ENCODE measurements at regions not wholly inside any gene's neighbourhood (a gene's known extent, or its start where the extent isn't known, plus 50 kb on each side); places are given as distances from the start of the nearest gene placed in this dataset.

- DNase-seq (ENCODE audit: low read depth), result no peak
- TF ChIP-seq, protein P1, sequence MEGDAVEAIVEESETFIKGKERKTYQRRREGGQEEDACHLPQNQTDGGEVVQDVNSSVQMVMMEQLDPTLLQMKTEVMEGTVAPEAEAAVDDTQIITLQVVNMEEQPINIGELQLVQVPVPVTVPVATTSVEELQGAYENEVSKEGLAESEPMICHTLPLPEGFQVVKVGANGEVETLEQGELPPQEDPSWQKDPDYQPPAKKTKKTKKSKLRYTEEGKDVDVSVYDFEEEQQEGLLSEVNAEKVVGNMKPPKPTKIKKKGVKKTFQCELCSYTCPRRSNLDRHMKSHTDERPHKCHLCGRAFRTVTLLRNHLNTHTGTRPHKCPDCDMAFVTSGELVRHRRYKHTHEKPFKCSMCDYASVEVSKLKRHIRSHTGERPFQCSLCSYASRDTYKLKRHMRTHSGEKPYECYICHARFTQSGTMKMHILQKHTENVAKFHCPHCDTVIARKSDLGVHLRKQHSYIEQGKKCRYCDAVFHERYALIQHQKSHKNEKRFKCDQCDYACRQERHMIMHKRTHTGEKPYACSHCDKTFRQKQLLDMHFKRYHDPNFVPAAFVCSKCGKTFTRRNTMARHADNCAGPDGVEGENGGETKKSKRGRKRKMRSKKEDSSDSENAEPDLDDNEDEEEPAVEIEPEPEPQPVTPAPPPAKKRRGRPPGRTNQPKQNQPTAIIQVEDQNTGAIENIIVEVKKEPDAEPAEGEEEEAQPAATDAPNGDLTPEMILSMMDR (conservative IDR thresholded peaks at IDR 0.05; ENCODE audit: low read depth, low read length), result no peak
- H3K4me3 ChIP-seq (ENCODE audit: low read depth, low read length), result no peak overlapping the region
These were observed 197.2 kb downstream of the CRPPA start for GRCh38 chr7:16223963-16224707.

DNA sequence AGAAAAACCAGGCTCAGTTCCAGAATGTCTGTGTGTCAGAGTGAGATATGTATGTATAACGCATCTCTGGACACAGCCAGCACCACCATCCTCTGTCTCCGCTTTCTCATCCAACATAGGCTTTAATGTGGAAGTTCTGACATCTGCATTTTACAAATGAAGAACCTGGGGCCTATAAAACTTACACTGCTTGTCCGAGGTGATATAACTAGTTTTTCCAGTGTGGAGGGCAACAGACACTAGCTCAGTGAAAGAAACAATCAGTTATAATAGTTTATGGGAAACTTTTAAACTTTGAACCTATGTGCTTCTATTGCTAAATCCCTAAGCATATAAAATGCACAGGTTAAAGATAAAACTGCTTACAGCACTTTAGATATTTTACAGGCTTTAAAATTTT is 208.7 kb downstream of the CRPPA start:
- TF ChIP-seq, protein P1 (conservative IDR thresholded peaks at IDR 0.05; ENCODE audit: low read depth, low read length), result no peak
- no peak overlapping the region for H3K4me3 ChIP-seq (ENCODE audit: low read depth, low read length)
- DNase-seq (ENCODE audit: low read depth), result no peak

- TF ChIP-seq, protein P1 (conservative IDR thresholded peaks at IDR 0.05; ENCODE audit: low read depth, low read length), result no peak
- H3K4me3 ChIP-seq (ENCODE audit: low read depth, low read length), result no peak overlapping the region
- DNase-seq (ENCODE audit: low read depth), result no peak
These were observed 209.3 kb downstream of the CRPPA start for GRCh38 chr7:16212032-16212431.

DNA sequence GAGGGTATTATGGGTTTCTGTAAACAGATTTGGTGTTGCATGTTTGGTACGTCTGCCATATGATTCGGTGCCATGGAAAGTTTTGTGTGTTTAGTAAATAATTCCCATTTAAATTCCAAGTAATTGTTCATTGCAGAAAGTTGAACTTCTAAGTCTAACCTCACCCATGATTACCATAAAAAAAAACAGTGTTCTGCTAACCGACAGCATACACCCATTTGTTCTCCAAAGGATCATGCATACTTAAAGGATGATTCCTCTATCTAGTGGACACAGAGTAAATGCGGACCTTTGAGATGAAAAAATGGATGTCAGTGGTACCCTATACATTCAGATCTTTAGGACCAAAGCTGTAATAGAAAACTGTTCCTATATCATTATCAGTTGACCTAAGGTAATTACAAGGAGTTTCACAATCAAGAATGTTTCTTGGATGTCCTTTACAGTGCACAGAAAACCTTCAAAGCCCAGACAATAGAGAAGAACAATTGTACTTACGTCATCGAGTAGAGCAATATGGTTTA is 209.9 kb downstream of the CRPPA start:
- no peak for DNase-seq (ENCODE audit: low read depth)
- TF ChIP-seq, protein P1 (conservative IDR thresholded peaks at IDR 0.05; ENCODE audit: low read depth, low read length), result no peak
- H3K4me3 ChIP-seq (ENCODE audit: low read depth, low read length), result no peak overlapping the region

- no peak overlapping the region for H3K4me3 ChIP-seq (ENCODE audit: low read depth, low read length)
- DNase-seq (ENCODE audit: low read depth), result no peak
- TF ChIP-seq, protein P1 (conservative IDR thresholded peaks at IDR 0.05; ENCODE audit: low read depth, low read length), result no peak
These were observed 211.2 kb downstream of the CRPPA start for GRCh38 chr7:16210171-16210570.

- H3K4me3 ChIP-seq (ENCODE audit: low read depth, low read length), result no peak overlapping the region
- TF ChIP-seq, protein P1 (conservative IDR thresholded peaks at IDR 0.05; ENCODE audit: low read depth, low read length), result no peak
- no peak for DNase-seq (ENCODE audit: low read depth)
These were observed 214.0 kb downstream of the CRPPA start for GRCh38 chr7:16207321-16207720.

GRCh38 chr7:16205466-16205865 is 215.9 kb downstream of the CRPPA start:
- DNase-seq (ENCODE audit: low read depth), result no peak
- H3K4me3 ChIP-seq (ENCODE audit: low read depth, low read length), result no peak overlapping the region
- TF ChIP-seq, protein P1 (conservative IDR thresholded peaks at IDR 0.05; ENCODE audit: low read depth, low read length), result no peak
